ENCODE measurements at regions not wholly inside any gene's neighbourhood (a gene's known extent, or its start where the extent isn't known, plus 50 kb on each side); places are given as distances from the start of the nearest gene placed in this dataset.

DNA sequence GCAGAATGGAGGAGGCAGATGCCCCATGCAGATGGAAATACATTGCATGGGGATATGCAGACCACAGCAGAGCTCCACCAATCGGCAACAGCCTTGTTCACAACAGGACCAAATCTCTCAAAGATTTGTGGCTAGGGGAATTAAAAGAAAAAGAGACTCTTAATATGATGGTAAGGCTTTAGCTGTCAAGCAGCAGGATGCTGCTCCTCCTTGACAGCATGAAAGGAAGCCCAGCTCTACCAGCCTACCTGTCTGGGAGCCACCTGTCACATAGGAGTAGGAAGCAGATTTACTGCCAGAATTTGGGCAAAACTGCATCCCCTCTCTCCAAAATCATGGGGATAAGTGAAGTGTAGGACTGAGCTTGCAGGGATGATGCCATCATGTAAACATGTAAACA is 769.6 kb upstream of the ARPP21 start:
- Histone ChIP-seq H3K9ac (ENCODE audit: low read length) (no peak overlapping the region), H3K9me3 (ENCODE audit: control insufficient read depth, low read length) (no peaks in the 10 kb centered on the region), H2BK120ac (ENCODE audit: low read depth, low read length) (no peak overlapping the region), H2BK12ac (ENCODE audit: low read length in 2 of 2) (no peak overlapping the region), H3K79me1 (replicated peaks; ENCODE audit: low read length, poor library complexity, severe bottlenecking) (no peaks in the 10 kb centered on the region), H4K8ac (ENCODE audit: low read length) (no peak overlapping the region), H2AFZ (ENCODE audit: low read depth, low read length) (no peak overlapping the region), H3K36me3 (ENCODE audit: control insufficient read depth in 1 of 2, insufficient read depth in 2 of 2, low read depth in 1 of 2, low read length in 2 of 2) (no peaks in the 10 kb centered on the region), H2BK5ac (ENCODE audit: low read depth, low read length, poor library complexity, severe bottlenecking) (no peak overlapping the region), H3K4ac (ENCODE audit: low read depth in 1 of 2, low read length in 2 of 2) (no peak overlapping the region), H3K18ac (ENCODE audit: low read depth in 1 of 2, low read length in 2 of 2) (no peak overlapping the region), H3K4me2 (ENCODE audit: low read length, poor library complexity, severe bottlenecking) (no peak overlapping the region), H4K91ac (ENCODE audit: low read length) (no peak overlapping the region), H3K27me3 (ENCODE audit: control insufficient read depth in 1 of 2, insufficient read depth in 1 of 2, low read length in 2 of 2) (no peaks in the 10 kb centered on the region), H3K4me1 (ENCODE audit: control insufficient read depth, insufficient read depth, low read depth, low read length) (no peaks in the 10 kb centered on the region), H3K4me3 (ENCODE audit: insufficient read depth in 1 of 2, low read depth in 1 of 2, low read length in 2 of 2) (no peak overlapping the region), H3K23ac (ENCODE audit: low read length in 2 of 2) (no peak overlapping the region), H3K14ac (ENCODE audit: low read length in 2 of 2) (no peak overlapping the region), H2BK15ac (ENCODE audit: low read depth, poor library complexity, severe bottlenecking) (no peak overlapping the region), H3K27ac (ENCODE audit: low read length, poor library complexity, severe bottlenecking) (no peak overlapping the region), H2AK5ac (ENCODE audit: low read length, severe bottlenecking) (no peak overlapping the region)
- no peak for DNase-seq
- no CpG with 5 or more reads among the region's 1 CpG for WGBS

GRCh38 chr3:34872406-34872805 is 766.9 kb upstream of the ARPP21 start:
- no peak overlapping the region for H2BK5ac ChIP-seq (ENCODE audit: low read depth, low read length, poor library complexity, severe bottlenecking)
- H4K91ac ChIP-seq (ENCODE audit: low read length) = no peak overlapping the region
- H3K27ac ChIP-seq (ENCODE audit: low read length, poor library complexity, severe bottlenecking) = no peak overlapping the region
- H3K4me3 ChIP-seq (ENCODE audit: insufficient read depth in 1 of 2, low read depth in 1 of 2, low read length in 2 of 2) = peak overlapping the region in 1 of 2 experiments; percentile 14
- H3K14ac ChIP-seq (ENCODE audit: low read length in 2 of 2) = no peak overlapping the region
- H3K9me3 ChIP-seq (ENCODE audit: control insufficient read depth, low read length) = no peaks in the 10 kb centered on the region
- no peak overlapping the region for H2AFZ ChIP-seq (ENCODE audit: low read depth, low read length)
- no peak overlapping the region for H2BK15ac ChIP-seq (ENCODE audit: low read depth, poor library complexity, severe bottlenecking)
- no peak overlapping the region for H4K8ac ChIP-seq (ENCODE audit: low read length)
- no peak overlapping the region for H3K4me2 ChIP-seq (ENCODE audit: low read length, poor library complexity, severe bottlenecking)
- no peaks in the 10 kb centered on the region for H3K27me3 ChIP-seq (ENCODE audit: control insufficient read depth in 1 of 2, insufficient read depth in 1 of 2, low read length in 2 of 2)
- no peak overlapping the region for H3K4ac ChIP-seq (ENCODE audit: low read depth in 1 of 2, low read length in 2 of 2)
- no peak overlapping the region for H2BK12ac ChIP-seq (ENCODE audit: low read length in 2 of 2)
- no peak overlapping the region for H3K23ac ChIP-seq (ENCODE audit: low read length in 2 of 2)
- no peaks in the 10 kb centered on the region for H3K4me1 ChIP-seq (ENCODE audit: control insufficient read depth, insufficient read depth, low read depth, low read length)
- no peaks in the 10 kb centered on the region for H3K36me3 ChIP-seq (ENCODE audit: control insufficient read depth in 1 of 2, insufficient read depth in 2 of 2, low read depth in 1 of 2, low read length in 2 of 2)
- no peaks in the 10 kb centered on the region for H3K79me1 ChIP-seq (replicated peaks; ENCODE audit: low read length, poor library complexity, severe bottlenecking)
- WGBS = 84% methylated on average over 7 of the region's 7 CpGs
- no peak overlapping the region for H2BK120ac ChIP-seq (ENCODE audit: low read depth, low read length)
- no peak overlapping the region for H3K9ac ChIP-seq (ENCODE audit: low read length)
- no peak overlapping the region for H2AK5ac ChIP-seq (ENCODE audit: low read length, severe bottlenecking)
- DNase-seq = no peak
- no peak overlapping the region for H3K18ac ChIP-seq (ENCODE audit: low read depth in 1 of 2, low read length in 2 of 2)

DNA sequence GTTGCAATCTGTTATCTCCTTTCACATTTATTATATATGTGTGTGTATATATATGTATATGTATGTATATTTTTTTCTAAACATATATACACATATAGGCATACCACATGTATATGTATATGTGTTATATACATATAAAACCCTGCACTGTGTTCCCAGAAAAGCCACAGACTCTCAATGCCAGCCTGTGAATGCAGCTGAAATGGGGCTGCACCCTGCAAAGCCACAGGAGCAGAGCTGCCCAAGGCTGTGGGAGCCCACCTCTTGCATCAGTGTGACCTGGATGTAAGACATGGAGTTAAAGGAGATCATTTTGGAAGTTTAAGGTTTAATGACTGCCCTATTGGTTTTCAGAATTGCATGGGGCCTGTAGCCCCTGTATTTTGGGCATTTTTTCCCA is 762.3 kb upstream of the ARPP21 start:
- no peak overlapping the region for H3K23ac ChIP-seq (ENCODE audit: low read length in 2 of 2)
- DNase-seq = no peak
- H2BK5ac ChIP-seq (ENCODE audit: low read depth, low read length, poor library complexity, severe bottlenecking) = no peak overlapping the region
- no peak overlapping the region for H2BK120ac ChIP-seq (ENCODE audit: low read depth, low read length)
- no peaks in the 10 kb centered on the region for H3K79me1 ChIP-seq (replicated peaks; ENCODE audit: low read length, poor library complexity, severe bottlenecking)
- no peak overlapping the region for H2BK15ac ChIP-seq (ENCODE audit: low read depth, poor library complexity, severe bottlenecking)
- no peak overlapping the region for H3K9ac ChIP-seq (ENCODE audit: low read length)
- no peak overlapping the region for H2AFZ ChIP-seq (ENCODE audit: low read depth, low read length)
- H3K27me3 ChIP-seq (ENCODE audit: control insufficient read depth in 1 of 2, insufficient read depth in 1 of 2, low read length in 2 of 2) = no peaks in the 10 kb centered on the region
- no peak overlapping the region for H2AK5ac ChIP-seq (ENCODE audit: low read length, severe bottlenecking)
- no peak overlapping the region for H2BK12ac ChIP-seq (ENCODE audit: low read length in 2 of 2)
- no peak overlapping the region for H3K14ac ChIP-seq (ENCODE audit: low read length in 2 of 2)
- H4K8ac ChIP-seq (ENCODE audit: low read length) = no peak overlapping the region
- no peak overlapping the region for H3K4me3 ChIP-seq (ENCODE audit: insufficient read depth in 1 of 2, low read depth in 1 of 2, low read length in 2 of 2)
- no peaks in the 10 kb centered on the region for H3K9me3 ChIP-seq (ENCODE audit: control insufficient read depth, low read length)
- no peak overlapping the region for H3K18ac ChIP-seq (ENCODE audit: low read depth in 1 of 2, low read length in 2 of 2)
- no peak overlapping the region for H3K4ac ChIP-seq (ENCODE audit: low read depth in 1 of 2, low read length in 2 of 2)
- H3K27ac ChIP-seq (ENCODE audit: low read length, poor library complexity, severe bottlenecking) = no peak overlapping the region
- no peaks in the 10 kb centered on the region for H3K4me1 ChIP-seq (ENCODE audit: control insufficient read depth, insufficient read depth, low read depth, low read length)
- no peak overlapping the region for H3K4me2 ChIP-seq (ENCODE audit: low read length, poor library complexity, severe bottlenecking)
- no peaks in the 10 kb centered on the region for H3K36me3 ChIP-seq (ENCODE audit: control insufficient read depth in 1 of 2, insufficient read depth in 2 of 2, low read depth in 1 of 2, low read length in 2 of 2)
- no peak overlapping the region for H4K91ac ChIP-seq (ENCODE audit: low read length)

GRCh38 chr3:34878488-34878887 is 760.8 kb upstream of the ARPP21 start:
- H4K8ac ChIP-seq (ENCODE audit: low read length) = no peak overlapping the region
- no CpG with 5 or more reads among the region's 1 CpG for WGBS
- H3K9ac ChIP-seq (ENCODE audit: low read length) = no peak overlapping the region

More at GRCh38 chr3:34878488-34878887, 760.8 kb upstream of the ARPP21 start:
- Histone ChIP-seq H3K27ac (ENCODE audit: low read length, poor library complexity, severe bottlenecking) (no peak overlapping the region), H2BK12ac (ENCODE audit: low read length in 2 of 2) (no peak overlapping the region), H3K27me3 (ENCODE audit: control insufficient read depth in 1 of 2, insufficient read depth in 1 of 2, low read length in 2 of 2) (no peaks in the 10 kb centered on the region), H3K4me1 (ENCODE audit: control insufficient read depth, insufficient read depth, low read depth, low read length) (no peaks in the 10 kb centered on the region), H3K4ac (ENCODE audit: low read depth in 1 of 2, low read length in 2 of 2) (no peak overlapping the region), H4K91ac (ENCODE audit: low read length) (no peak overlapping the region), H3K4me2 (ENCODE audit: low read length, poor library complexity, severe bottlenecking) (no peak overlapping the region), H3K36me3 (ENCODE audit: control insufficient read depth in 1 of 2, insufficient read depth in 2 of 2, low read depth in 1 of 2, low read length in 2 of 2) (no peaks in the 10 kb centered on the region), H2BK5ac (ENCODE audit: low read depth, low read length, poor library complexity, severe bottlenecking) (no peak overlapping the region), H3K18ac (ENCODE audit: low read depth in 1 of 2, low read length in 2 of 2) (no peak overlapping the region), H3K4me3 (ENCODE audit: insufficient read depth in 1 of 2, low read depth in 1 of 2, low read length in 2 of 2) (no peak overlapping the region), H3K9me3 (ENCODE audit: control insufficient read depth, low read length) (no peaks in the 10 kb centered on the region), H3K79me1 (replicated peaks; ENCODE audit: low read length, poor library complexity, severe bottlenecking) (no peaks in the 10 kb centered on the region), H2BK120ac (ENCODE audit: low read depth, low read length) (no peak overlapping the region), H3K23ac (ENCODE audit: low read length in 2 of 2) (no peak overlapping the region), H2AFZ (ENCODE audit: low read depth, low read length) (no peak overlapping the region), H2AK5ac (ENCODE audit: low read length, severe bottlenecking) (no peak overlapping the region), H2BK15ac (ENCODE audit: low read depth, poor library complexity, severe bottlenecking) (no peak overlapping the region), H3K14ac (ENCODE audit: low read length in 2 of 2) (no peak overlapping the region)
- DNase-seq = no peak

All from mesenchymal stem cell (in vitro differentiated cells and primary cell).